ENCODE measurements at regions not wholly inside any gene's neighbourhood (a gene's known extent, or its start where the extent isn't known, plus 50 kb on each side); places are given as distances from the start of the nearest gene placed in this dataset.
A peak's percentile ranks its signal among the peaks of the same experiment; 100 is the strongest.

DNA sequence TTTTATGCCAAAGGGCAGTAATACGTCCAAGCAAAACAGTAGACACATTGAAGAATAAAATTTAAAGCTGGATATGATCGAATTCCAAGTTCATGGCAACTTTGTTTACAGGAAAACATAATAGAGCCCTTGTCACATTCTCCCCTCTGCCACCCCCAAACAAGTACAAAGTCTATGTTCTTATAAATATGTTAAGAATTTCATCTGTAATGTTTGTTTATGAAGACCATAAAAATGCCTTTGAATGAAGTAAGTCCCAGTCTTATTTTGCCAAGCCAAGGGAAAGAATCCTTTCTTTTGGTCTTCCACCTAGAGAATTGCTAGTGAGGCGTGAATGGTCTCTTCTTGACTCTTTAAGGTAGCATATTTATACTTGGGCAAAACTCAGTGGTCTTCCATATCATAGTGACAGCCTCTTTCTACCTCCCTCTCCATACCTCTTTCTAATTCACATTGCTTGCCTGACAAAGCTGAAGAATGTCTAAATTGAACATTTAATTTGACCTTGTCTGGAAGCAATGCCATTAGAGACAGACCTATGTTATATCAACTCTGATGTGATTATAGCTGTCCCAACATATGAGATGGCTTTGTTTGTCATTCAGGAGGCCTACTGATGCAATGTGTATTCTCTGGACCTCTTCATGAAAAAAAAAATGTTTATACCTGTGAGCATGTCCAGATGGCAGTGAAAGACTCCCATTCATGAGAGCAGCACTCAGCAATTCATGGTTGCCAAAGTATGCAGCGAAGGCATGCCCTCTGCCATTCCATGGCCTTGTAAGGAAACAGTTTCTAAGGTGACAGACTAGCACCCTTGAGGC, 70.6 kb upstream of the CCN2 start (continued):
- TF ChIP-seq SMAD3 (CRISPR knock-in tag; IDR thresholded peaks at IDR 0.05) (peak; percentile 60; the same call in 1 of the 2 replicates), ZBTB14 (CRISPR knock-in tag; IDR thresholded peaks at IDR 0.05) (no peak), BHLHE40 (IDR thresholded peaks at IDR 0.05; ENCODE audit: low read length) (no peak), TEF (CRISPR knock-in tag; IDR thresholded peaks at IDR 0.05) (no peak), ZNF775 (CRISPR knock-in tag; IDR thresholded peaks at IDR 0.05; ENCODE audit: borderline replicate concordance) (no peak), HNF4A (CRISPR knock-in tag; IDR thresholded peaks at IDR 0.05) (peak; percentile 49), MXD3 (CRISPR knock-in tag; IDR thresholded peaks at IDR 0.05) (no peak), MXD4 (CRISPR knock-in tag; IDR thresholded peaks at IDR 0.05) (no peak), AHR (CRISPR knock-in tag; IDR thresholded peaks at IDR 0.05) (no peak), ZMYM4 (CRISPR knock-in tag; IDR thresholded peaks at IDR 0.05) (peak; percentile 60), ZNF224 (CRISPR knock-in tag; IDR thresholded peaks at IDR 0.05) (no peak), HOXA7 (CRISPR knock-in tag; IDR thresholded peaks at IDR 0.05) (no peak), ELK4 (CRISPR knock-in tag; IDR thresholded peaks at IDR 0.05; ENCODE audit: borderline replicate concordance) (no peak), SOX6 (IDR thresholded peaks at IDR 0.05) (no peak), SOX6 (CRISPR knock-in tag; IDR thresholded peaks at IDR 0.05) (peak; percentile 75; the same call in 1 of the 2 replicates), MED1 (CRISPR knock-in tag; IDR thresholded peaks at IDR 0.05) (peak; percentile 72), ZNF841 (CRISPR knock-in tag; IDR thresholded peaks at IDR 0.05; ENCODE audit: borderline replicate concordance) (no peak), ZNF878 (CRISPR knock-in tag; IDR thresholded peaks at IDR 0.05) (peak; percentile 78; the same call in 1 of the 2 replicates)
- TF ChIP-seq, protein P1, sequence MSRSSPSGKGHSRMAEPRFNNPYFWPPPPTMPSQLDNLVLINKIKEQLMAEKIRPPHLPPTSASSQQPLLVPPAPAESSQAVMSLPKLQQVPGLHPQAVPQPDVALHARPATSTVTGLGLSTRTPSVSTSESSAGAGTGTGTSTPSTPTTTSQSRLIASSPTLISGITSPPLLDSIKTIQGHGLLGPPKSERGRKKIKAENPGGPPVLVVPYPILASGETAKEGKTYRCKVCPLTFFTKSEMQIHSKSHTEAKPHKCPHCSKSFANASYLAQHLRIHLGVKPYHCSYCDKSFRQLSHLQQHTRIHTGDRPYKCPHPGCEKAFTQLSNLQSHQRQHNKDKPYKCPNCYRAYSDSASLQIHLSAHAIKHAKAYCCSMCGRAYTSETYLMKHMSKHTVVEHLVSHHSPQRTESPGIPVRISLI (CRISPR knock-in tag; IDR thresholded peaks at IDR 0.05; ENCODE audit: borderline replicate concordance): peak; percentile 99
- TF ChIP-seq, protein P2, sequence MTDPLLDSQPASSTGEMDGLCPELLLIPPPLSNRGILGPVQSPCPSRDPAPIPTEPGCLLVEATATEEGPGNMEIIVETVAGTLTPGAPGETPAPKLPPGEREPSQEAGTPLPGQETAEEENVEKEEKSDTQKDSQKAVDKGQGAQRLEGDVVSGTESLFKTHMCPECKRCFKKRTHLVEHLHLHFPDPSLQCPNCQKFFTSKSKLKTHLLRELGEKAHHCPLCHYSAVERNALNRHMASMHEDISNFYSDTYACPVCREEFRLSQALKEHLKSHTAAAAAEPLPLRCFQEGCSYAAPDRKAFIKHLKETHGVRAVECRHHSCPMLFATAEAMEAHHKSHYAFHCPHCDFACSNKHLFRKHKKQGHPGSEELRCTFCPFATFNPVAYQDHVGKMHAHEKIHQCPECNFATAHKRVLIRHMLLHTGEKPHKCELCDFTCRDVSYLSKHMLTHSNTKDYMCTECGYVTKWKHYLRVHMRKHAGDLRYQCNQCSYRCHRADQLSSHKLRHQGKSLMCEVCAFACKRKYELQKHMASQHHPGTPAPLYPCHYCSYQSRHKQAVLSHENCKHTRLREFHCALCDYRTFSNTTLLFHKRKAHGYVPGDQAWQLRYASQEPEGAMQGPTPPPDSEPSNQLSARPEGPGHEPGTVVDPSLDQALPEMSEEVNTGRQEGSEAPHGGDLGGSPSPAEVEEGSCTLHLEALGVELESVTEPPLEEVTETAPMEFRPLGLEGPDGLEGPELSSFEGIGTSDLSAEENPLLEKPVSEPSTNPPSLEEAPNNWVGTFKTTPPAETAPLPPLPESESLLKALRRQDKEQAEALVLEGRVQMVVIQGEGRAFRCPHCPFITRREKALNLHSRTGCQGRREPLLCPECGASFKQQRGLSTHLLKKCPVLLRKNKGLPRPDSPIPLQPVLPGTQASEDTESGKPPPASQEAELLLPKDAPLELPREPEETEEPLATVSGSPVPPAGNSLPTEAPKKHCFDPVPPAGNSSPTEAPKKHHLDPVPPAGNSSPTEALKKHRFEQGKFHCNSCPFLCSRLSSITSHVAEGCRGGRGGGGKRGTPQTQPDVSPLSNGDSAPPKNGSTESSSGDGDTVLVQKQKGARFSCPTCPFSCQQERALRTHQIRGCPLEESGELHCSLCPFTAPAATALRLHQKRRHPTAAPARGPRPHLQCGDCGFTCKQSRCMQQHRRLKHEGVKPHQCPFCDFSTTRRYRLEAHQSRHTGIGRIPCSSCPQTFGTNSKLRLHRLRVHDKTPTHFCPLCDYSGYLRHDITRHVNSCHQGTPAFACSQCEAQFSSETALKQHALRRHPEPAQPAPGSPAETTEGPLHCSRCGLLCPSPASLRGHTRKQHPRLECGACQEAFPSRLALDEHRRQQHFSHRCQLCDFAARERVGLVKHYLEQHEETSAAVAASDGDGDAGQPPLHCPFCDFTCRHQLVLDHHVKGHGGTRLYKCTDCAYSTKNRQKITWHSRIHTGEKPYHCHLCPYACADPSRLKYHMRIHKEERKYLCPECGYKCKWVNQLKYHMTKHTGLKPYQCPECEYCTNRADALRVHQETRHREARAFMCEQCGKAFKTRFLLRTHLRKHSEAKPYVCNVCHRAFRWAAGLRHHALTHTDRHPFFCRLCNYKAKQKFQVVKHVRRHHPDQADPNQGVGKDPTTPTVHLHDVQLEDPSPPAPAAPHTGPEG (CRISPR knock-in tag; IDR thresholded peaks at IDR 0.05): no peak

All from HepG2 (cell line).